ENCODE measurements at regions not wholly inside any gene's neighbourhood (a gene's known extent, or its start where the extent isn't known, plus 50 kb on each side); places are given as distances from the start of the nearest gene placed in this dataset.

DNA sequence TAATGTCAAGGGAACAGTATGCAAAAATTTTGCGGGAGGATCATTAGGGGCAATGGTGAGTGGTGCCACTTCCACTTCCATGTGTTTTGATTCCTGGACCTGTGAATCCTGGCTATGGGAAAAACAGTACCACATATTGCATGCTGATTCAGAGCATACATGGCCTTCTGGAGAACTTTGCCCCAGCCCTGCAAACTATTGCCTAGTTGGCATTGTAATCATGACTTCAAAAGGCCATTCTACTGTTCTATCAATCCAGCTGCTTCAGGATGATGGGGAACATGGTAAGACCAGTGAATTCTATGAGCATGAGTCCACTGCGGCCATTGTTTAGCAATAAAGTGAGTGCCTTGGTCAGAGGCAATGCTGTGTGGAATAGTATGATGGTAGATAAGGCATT, 75.3 kb upstream of the ZC3H15 start:
- TF ChIP-seq CTCF (IDR thresholded peaks at IDR 0.05; ENCODE audit: low read depth, low read length, missing input control) (no peak), HNF4G (IDR thresholded peaks at IDR 0.05) (no peak), RAD21 (IDR thresholded peaks at IDR 0.05) (no peak), HNF4A (conservative IDR thresholded peaks at IDR 0.05) (peak; percentile 46 to 73), MAX (IDR thresholded peaks at IDR 0.05) (no peak), TAF1 (conservative IDR thresholded peaks at IDR 0.05) (no peak), JUND (IDR thresholded peaks at IDR 0.05) (no peak)
- TF ChIP-seq, protein P1, sequence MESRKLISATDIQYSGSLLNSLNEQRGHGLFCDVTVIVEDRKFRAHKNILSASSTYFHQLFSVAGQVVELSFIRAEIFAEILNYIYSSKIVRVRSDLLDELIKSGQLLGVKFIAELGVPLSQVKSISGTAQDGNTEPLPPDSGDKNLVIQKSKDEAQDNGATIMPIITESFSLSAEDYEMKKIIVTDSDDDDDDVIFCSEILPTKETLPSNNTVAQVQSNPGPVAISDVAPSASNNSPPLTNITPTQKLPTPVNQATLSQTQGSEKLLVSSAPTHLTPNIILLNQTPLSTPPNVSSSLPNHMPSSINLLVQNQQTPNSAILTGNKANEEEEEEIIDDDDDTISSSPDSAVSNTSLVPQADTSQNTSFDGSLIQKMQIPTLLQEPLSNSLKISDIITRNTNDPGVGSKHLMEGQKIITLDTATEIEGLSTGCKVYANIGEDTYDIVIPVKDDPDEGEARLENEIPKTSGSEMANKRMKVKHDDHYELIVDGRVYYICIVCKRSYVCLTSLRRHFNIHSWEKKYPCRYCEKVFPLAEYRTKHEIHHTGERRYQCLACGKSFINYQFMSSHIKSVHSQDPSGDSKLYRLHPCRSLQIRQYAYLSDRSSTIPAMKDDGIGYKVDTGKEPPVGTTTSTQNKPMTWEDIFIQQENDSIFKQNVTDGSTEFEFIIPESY (IDR thresholded peaks at IDR 0.05): no peak

Data from liver (tissue), 3 donors.